ENCODE measurements at regions not wholly inside any gene's neighbourhood (a gene's known extent, or its start where the extent isn't known, plus 50 kb on each side); places are given as distances from the start of the nearest gene placed in this dataset.

DNA sequence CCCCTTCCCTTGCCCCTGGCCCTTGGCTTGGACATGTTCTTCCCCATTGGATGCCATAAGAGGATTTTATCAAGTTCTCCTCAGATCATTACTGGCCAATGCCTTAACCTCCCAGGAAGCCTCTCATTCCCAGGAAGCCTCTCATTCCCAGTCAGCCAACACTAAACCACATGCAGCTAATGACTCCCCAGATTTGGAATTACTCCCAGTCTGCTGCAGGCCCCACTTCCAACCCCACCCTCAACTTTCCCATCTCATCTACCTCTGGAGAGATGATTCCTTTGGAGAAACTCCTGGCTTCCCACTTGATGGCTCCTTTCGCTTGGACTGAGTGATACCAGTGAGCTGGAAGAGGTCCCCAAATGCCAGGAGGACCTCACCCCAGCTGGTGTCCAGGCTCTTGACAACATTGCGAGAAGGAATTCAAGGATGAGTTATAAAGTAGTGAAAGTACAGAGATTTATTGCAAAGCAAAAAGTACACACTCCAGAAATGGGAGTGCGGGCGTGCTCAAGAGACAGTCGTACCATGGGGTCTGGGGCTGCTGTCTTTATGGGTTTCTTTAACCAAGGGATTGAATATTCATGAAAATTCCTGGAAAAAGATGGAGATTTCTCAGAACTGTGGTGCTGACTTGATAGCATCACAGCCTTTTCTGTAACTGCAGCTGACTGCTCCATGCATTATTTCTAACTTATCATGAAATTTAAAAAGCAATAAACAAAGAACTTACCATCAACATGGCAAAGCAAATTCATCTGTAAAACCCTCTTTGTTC, 117.2 kb upstream of the ADCY1 start:
- ATAC-seq (replicated peaks; ENCODE audit: extremely low read depth, poor library complexity, severe bottlenecking) (no peak), DNase-seq (ENCODE audit: low spot score in 2 of 2) (no peak)
- peaks cover 33% of the 10 kb centered on the region for H3K27me3 Mint-ChIP-seq
- H3K36me3 Mint-ChIP-seq (ENCODE audit: insufficient read depth): no peaks in the 10 kb centered on the region
- no peaks in the 10 kb centered on the region for H3K9me3 Mint-ChIP-seq
- H3K27ac Mint-ChIP-seq (ENCODE audit: low read depth): no peak overlapping the region
- no peak overlapping the region for H3K4me3 Mint-ChIP-seq
- no peaks in the 10 kb centered on the region for H3K4me1 Mint-ChIP-seq

DNA sequence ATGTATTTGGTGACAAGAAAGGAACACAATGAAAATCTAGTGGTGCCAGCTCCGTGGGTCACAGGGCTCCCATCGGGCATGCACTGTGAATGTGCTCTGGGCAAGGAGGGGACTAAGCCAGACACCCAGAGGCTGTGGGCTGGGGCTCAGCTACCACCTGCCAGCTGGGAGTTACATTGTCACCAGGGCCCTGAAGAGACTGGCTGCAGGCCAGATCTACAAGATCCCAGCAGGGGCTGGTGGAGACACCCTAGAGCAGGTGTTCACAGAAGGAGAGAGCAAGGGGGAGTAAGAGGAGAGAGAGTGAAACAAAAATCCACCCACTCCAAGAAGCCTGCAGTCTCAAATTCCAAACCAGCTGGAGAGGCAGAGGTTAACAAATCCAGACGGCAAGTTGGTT, 116.6 kb upstream of the ADCY1 start:
- DNase-seq (ENCODE audit: low spot score in 2 of 2) (no peak), ATAC-seq (replicated peaks; ENCODE audit: extremely low read depth, poor library complexity, severe bottlenecking) (no peak)
- Mint-ChIP-seq H3K9me3 (no peaks in the 10 kb centered on the region), H3K4me1 (no peaks in the 10 kb centered on the region), H3K27me3 (peaks cover 33% of the 10 kb centered on the region), H3K36me3 (ENCODE audit: insufficient read depth) (no peaks in the 10 kb centered on the region), H3K27ac (ENCODE audit: low read depth) (no peak overlapping the region), H3K4me3 (no peak overlapping the region)

DNA sequence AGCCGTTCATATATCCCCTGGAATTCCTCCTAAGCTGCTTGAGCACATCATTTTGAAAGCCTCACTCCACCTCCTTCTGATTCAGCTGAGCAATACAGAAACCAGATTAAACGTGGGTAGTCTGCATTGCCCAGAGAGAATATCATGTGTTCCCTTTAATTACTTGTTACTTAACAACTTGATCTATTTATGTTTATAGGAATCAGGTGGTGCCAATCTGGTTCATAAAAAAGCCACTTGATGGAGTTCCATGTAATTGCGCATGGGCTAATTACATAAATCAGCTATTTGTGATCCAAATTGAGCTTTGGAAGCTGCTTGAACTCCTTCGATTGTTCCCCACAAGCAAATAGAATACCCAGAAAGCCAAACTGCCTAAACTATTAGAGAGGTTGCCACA, 114.7 kb upstream of the ADCY1 start:
- H3K36me3 Mint-ChIP-seq (ENCODE audit: insufficient read depth): no peaks in the 10 kb centered on the region
- DNase-seq (ENCODE audit: low spot score in 2 of 2): no peak
- peaks cover 33% of the 10 kb centered on the region for H3K27me3 Mint-ChIP-seq
- no peak overlapping the region for H3K4me3 Mint-ChIP-seq
- ATAC-seq (replicated peaks; ENCODE audit: extremely low read depth, poor library complexity, severe bottlenecking): no peak
- no peaks in the 10 kb centered on the region for H3K9me3 Mint-ChIP-seq
- no peak overlapping the region for H3K27ac Mint-ChIP-seq (ENCODE audit: low read depth)
- no peaks in the 10 kb centered on the region for H3K4me1 Mint-ChIP-seq

DNA sequence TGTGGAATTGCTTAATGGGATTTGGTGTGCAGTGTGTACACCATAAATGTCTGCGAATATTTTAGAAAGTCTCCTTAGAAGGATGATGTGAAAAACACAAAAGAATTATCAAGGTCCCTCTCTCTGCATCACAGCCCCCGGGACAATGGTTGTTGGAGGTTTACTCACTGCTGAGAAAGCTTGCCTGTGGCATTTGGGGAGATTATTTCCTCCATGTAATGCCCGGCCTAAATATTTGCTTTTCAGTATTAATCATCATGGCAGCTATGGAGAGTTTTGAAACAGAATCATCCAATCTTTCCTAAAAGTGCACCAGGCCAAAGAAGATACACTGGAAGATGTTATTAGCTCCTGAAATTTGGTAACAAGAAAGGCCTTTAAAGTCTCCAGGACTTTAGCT, 113.8 kb upstream of the ADCY1 start:
- H3K27ac Mint-ChIP-seq (ENCODE audit: low read depth): no peak overlapping the region
- no peak for DNase-seq (ENCODE audit: low spot score in 2 of 2)
- no peak overlapping the region for H3K4me3 Mint-ChIP-seq
- no peaks in the 10 kb centered on the region for H3K9me3 Mint-ChIP-seq
- no peaks in the 10 kb centered on the region for H3K4me1 Mint-ChIP-seq
- ATAC-seq (replicated peaks; ENCODE audit: extremely low read depth, poor library complexity, severe bottlenecking): no peak
- H3K27me3 Mint-ChIP-seq: peaks cover 25% of the 10 kb centered on the region
- H3K36me3 Mint-ChIP-seq (ENCODE audit: insufficient read depth): no peaks in the 10 kb centered on the region

DNA sequence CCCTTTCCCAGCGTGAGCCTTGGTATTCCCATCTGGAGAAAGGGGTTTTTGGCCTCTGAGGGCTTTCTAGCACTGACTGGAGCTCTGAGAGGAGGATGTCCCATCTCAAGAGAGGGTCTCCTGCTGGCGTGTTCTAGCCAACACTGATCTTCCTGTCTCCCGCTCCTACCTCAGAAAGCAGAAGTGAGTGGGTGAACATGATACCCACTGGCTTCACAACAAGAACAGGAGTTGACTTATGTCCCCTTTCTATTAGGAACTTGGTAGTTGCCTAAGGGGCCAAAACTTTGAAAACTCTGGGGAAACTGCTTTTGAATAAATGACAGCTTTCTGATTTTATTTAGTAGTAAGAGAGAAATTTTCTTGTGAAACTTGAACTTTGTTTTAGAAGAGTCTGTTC, 113.1 kb upstream of the ADCY1 start:
- Mint-ChIP-seq H3K27ac (ENCODE audit: low read depth) (no peak overlapping the region), H3K9me3 (no peaks in the 10 kb centered on the region), H3K36me3 (ENCODE audit: insufficient read depth) (no peaks in the 10 kb centered on the region), H3K27me3 (peaks cover 25% of the 10 kb centered on the region), H3K4me1 (no peaks in the 10 kb centered on the region), H3K4me3 (no peak overlapping the region)
- DNase-seq (ENCODE audit: low spot score in 2 of 2) (no peak), ATAC-seq (replicated peaks; ENCODE audit: extremely low read depth, poor library complexity, severe bottlenecking) (no peak)

DNA sequence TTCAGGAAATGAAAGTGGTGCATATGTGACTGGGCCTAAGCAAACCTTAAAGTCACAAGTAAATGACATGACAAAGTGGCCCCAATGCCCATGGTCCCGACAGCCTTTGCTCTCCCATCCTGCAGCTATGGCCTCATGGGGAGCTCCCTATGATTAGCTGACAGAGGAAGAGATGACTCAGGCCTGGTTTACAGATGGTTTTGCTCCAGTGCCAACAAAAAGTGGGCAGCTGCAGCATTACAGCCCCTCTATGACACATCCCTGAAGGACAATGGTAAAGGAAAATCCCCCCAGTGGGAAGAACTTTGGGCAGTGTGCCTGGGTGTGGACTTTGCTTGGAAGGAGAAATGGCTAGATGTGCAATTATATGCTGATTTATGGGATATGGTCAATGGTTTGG, 105.1 kb upstream of the ADCY1 start:
- no peak overlapping the region for H3K4me3 Mint-ChIP-seq
- no peaks in the 10 kb centered on the region for H3K4me1 Mint-ChIP-seq
- no peaks in the 10 kb centered on the region for H3K9me3 Mint-ChIP-seq
- ATAC-seq (replicated peaks; ENCODE audit: extremely low read depth, poor library complexity, severe bottlenecking): no peak
- no peaks in the 10 kb centered on the region for H3K36me3 Mint-ChIP-seq (ENCODE audit: insufficient read depth)
- H3K27me3 Mint-ChIP-seq: peaks cover 72% of the 10 kb centered on the region
- no peak overlapping the region for H3K27ac Mint-ChIP-seq (ENCODE audit: low read depth)
- DNase-seq (ENCODE audit: low spot score in 2 of 2): no peak

DNA sequence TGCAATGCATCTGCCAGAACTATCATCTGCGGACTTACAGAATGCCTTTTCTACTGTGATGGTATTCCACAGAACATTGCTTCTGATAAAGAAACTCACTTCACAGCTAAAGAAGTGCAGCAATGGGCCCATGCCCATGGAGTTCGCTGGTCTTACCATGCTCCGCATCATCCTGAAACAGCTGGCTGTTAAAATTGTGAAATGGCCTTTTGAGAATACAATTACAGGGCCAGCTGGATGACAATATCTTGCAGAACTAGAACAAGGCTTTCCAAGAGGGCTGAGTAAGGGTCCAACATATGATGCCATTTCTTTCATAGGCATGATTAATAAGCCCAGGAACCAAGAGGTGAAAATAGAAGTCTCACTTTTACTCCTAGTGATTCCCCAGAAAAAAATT, 104.1 kb upstream of the ADCY1 start:
- H3K4me1 Mint-ChIP-seq: no peaks in the 10 kb centered on the region
- ATAC-seq (replicated peaks; ENCODE audit: extremely low read depth, poor library complexity, severe bottlenecking) (no peak), DNase-seq (ENCODE audit: low spot score in 2 of 2) (no peak)
- H3K27ac Mint-ChIP-seq (ENCODE audit: low read depth): no peak overlapping the region
- H3K9me3 Mint-ChIP-seq: no peaks in the 10 kb centered on the region
- H3K27me3 Mint-ChIP-seq: peaks cover 72% of the 10 kb centered on the region
- H3K4me3 Mint-ChIP-seq: no peak overlapping the region
- H3K36me3 Mint-ChIP-seq (ENCODE audit: insufficient read depth): no peaks in the 10 kb centered on the region

DNA sequence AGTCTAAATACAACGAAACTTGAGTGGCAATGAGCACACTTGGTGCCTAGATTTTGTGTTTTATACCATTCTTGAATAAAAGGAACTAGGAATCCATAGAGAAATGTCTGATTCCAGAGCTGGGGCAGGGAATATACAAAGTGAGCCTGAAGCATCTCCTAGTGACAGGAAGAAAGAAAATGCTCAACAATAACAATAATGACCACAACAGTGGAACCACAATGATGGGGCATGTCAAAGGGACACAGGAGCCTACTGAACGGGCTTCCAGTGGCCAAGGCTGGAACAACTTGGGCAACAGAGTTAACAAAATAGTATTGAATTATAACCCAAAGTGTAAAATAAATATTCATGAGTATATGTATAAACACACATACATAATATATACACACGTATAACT, 94.4 kb upstream of the ADCY1 start:
- Mint-ChIP-seq H3K9me3 (no peaks in the 10 kb centered on the region), H3K4me1 (no peaks in the 10 kb centered on the region), H3K36me3 (ENCODE audit: insufficient read depth) (no peaks in the 10 kb centered on the region), H3K27ac (ENCODE audit: low read depth) (no peak overlapping the region), H3K27me3 (peaks cover 18% of the 10 kb centered on the region), H3K4me3 (no peak overlapping the region)
- ATAC-seq (replicated peaks; ENCODE audit: extremely low read depth, poor library complexity, severe bottlenecking): no peak
- no peak for DNase-seq (ENCODE audit: low spot score in 2 of 2)

DNA sequence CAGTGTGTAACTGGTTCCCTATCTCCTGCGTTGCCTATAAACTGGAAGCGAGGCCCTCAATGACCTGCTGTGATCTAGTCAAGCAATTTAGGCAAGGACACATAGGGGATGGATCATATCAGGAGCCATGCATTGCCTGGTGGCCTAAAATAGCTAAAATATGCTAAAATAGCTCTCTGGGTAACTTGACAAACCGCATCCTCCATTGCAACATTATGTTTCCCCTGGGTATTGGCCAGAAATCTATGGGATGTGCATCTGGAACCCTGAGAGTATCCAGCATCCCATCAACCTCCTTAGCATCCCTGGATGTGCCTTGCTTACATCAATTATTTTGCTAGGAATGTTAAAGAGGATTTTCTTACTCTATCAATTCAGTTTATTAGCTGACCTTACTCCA, 91.7 kb upstream of the ADCY1 start:
- Mint-ChIP-seq H3K27me3 (peaks cover 18% of the 10 kb centered on the region), H3K4me1 (no peaks in the 10 kb centered on the region), H3K9me3 (no peaks in the 10 kb centered on the region), H3K4me3 (no peak overlapping the region), H3K27ac (ENCODE audit: low read depth) (no peak overlapping the region), H3K36me3 (ENCODE audit: insufficient read depth) (no peaks in the 10 kb centered on the region)
- ATAC-seq (replicated peaks; ENCODE audit: extremely low read depth, poor library complexity, severe bottlenecking) (no peak), DNase-seq (ENCODE audit: low spot score in 2 of 2) (no peak)

DNA sequence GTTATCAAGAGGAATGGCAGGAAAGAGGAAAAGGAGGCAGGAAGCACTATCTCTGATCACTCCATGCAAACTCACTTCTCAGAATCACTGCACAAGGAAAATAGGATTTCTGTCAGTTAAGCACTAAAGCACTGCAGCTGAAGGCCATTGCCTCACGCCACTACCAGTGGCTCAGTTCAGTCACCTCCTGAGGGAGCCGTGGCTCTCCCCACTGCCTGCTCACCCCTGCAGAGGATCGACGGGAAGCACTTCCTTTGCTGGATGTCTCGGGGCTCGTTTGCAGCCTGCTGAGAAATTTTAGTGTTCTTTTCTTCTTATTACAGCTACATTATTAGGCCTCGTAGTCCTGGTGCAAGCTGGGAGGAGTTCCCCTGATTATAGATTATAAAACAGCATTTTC, 90.1 kb upstream of the ADCY1 start:
- no peaks in the 10 kb centered on the region for H3K36me3 Mint-ChIP-seq (ENCODE audit: insufficient read depth)
- no peak overlapping the region for H3K27ac Mint-ChIP-seq (ENCODE audit: low read depth)
- H3K4me3 Mint-ChIP-seq: no peak overlapping the region
- DNase-seq (ENCODE audit: low spot score in 2 of 2): no peak
- H3K9me3 Mint-ChIP-seq: no peaks in the 10 kb centered on the region
- ATAC-seq (replicated peaks; ENCODE audit: extremely low read depth, poor library complexity, severe bottlenecking): no peak
- no peaks in the 10 kb centered on the region for H3K4me1 Mint-ChIP-seq
- H3K27me3 Mint-ChIP-seq: peaks cover 18% of the 10 kb centered on the region

DNA sequence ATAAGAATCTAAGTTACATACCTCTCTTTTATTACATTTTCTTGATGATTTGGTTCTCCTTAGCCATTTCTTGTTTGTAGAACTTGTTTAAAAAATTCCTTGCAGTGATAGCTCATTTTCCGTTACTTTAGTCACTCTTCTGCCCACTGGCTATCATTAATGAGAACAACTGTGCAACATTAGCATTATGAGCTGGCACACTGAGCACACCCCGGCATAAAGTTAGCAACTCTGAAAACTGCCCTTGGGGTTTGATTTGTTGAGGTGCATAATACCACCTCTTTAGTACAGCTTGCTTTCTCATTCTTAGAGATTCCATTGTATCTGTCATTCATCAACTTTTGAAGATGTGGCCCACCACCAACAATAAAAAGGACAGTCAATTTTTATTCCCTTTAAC, 87.6 kb upstream of the ADCY1 start:
- Mint-ChIP-seq H3K36me3 (ENCODE audit: insufficient read depth) (no peaks in the 10 kb centered on the region), H3K4me1 (no peaks in the 10 kb centered on the region), H3K27me3 (peaks cover 18% of the 10 kb centered on the region), H3K4me3 (no peak overlapping the region), H3K9me3 (no peaks in the 10 kb centered on the region), H3K27ac (ENCODE audit: low read depth) (no peak overlapping the region)
- no peak for DNase-seq (ENCODE audit: low spot score in 2 of 2)
- ATAC-seq (replicated peaks; ENCODE audit: extremely low read depth, poor library complexity, severe bottlenecking): no peak

DNA sequence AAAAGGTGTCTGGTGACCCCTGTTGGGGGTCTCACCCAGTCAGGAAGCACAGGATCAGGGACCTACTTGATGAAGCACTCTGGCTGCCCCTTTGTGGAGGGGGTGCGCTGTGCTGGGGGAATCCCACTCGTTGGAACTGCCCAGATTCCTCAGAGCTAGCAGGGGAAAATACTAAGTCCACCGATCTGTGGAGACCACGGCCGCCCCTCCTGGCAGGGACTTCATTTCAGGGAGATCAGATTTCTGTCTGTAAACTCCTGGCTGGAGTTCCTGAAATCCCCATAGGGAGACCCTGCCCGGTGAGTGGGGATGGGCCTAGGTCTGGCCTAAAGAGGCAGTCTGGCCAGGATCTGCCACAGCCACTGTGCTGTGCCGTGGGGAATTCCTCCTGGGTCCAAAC, 79.3 kb upstream of the ADCY1 start:
- Mint-ChIP-seq H3K27ac (ENCODE audit: low read depth) (no peak overlapping the region), H3K4me3 (no peak overlapping the region), H3K36me3 (ENCODE audit: insufficient read depth) (no peaks in the 10 kb centered on the region), H3K4me1 (no peaks in the 10 kb centered on the region), H3K9me3 (peaks cover 6% of the 10 kb centered on the region), H3K27me3 (peaks cover 46% of the 10 kb centered on the region)
- ATAC-seq (replicated peaks; ENCODE audit: extremely low read depth, poor library complexity, severe bottlenecking) (no peak), DNase-seq (ENCODE audit: low spot score in 2 of 2) (no peak)

DNA sequence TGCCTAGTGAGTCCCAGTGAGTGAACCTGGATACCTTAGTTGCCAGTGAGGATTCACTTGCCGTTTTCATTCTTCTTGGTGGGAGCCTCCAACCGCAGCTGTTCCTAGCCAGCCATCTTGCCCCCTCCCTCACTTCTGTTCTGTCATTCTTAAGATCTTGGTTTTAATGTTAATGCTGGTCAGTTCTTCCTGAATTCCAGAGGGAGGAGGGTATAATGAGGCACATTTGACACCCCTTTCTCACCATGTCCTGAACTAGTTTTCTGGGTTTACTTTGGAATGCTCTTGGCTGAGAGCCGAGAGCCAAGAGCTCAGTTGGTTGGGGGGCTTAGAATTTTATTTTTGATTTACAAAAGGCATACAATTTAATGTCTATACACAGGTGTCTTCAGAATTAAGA, 78.5 kb upstream of the ADCY1 start:
- Mint-ChIP-seq H3K36me3 (ENCODE audit: insufficient read depth) (no peaks in the 10 kb centered on the region), H3K27ac (ENCODE audit: low read depth) (no peak overlapping the region), H3K4me3 (no peak overlapping the region), H3K4me1 (no peaks in the 10 kb centered on the region), H3K27me3 (peaks cover 46% of the 10 kb centered on the region), H3K9me3 (peaks cover 6% of the 10 kb centered on the region)
- ATAC-seq (replicated peaks; ENCODE audit: extremely low read depth, poor library complexity, severe bottlenecking): no peak
- no peak for DNase-seq (ENCODE audit: low spot score in 2 of 2)

DNA sequence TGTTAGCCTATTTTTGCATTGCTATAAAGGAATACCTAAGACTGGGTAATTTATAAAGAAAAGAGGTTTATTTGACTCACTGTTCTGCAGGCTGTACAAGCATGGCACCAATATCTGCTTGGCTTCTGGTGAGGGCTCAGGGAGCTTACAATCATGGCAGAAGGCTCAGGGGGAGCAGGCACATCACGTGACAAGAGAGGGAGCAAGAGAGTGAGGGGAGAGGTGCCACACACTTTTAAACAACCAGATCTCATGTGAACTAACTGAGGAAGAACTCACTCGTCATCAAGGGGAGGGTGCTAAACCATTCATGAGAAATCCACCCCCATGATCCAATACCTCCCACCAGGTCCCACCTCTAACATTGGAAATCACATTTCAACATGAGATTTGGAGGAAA, 73.9 kb upstream of the ADCY1 start:
- ATAC-seq (replicated peaks; ENCODE audit: extremely low read depth, poor library complexity, severe bottlenecking) (no peak), DNase-seq (ENCODE audit: low spot score in 2 of 2) (no peak)
- H3K27ac Mint-ChIP-seq (ENCODE audit: low read depth): no peak overlapping the region
- H3K9me3 Mint-ChIP-seq: no peaks in the 10 kb centered on the region
- H3K27me3 Mint-ChIP-seq: peaks cover 21% of the 10 kb centered on the region
- H3K4me3 Mint-ChIP-seq: no peak overlapping the region
- H3K36me3 Mint-ChIP-seq (ENCODE audit: insufficient read depth): no peaks in the 10 kb centered on the region
- H3K4me1 Mint-ChIP-seq: no peaks in the 10 kb centered on the region

All from central memory CD8-positive, alpha-beta T cell (primary cell).